Skeletal muscle cell (primary cell): ENCODE measurements at regions not wholly inside any gene's neighbourhood (a gene's known extent, or its start where the extent isn't known, plus 50 kb on each side); places are given as distances from the start of the nearest gene placed in this dataset.
"Not testable (repeated sequence)": the region's sequence is repeated elsewhere in the genome, so short reads cannot be mapped to it uniquely, and the experiment has no call there.

Source experiments
- DNase-seq: peaks from one replicate; pipeline ENCODE4 v3.0.0-alpha.2; 2010; ENCODE audit warnings: low read depth
- H3K4me3 ChIP-seq: 2 replicates; pipeline ENCODE4 v1.5.1; 2011; ENCODE audit warnings: low read depth, mild to moderate bottlenecking, control low read depth, low read length, moderate library complexity

DNA sequence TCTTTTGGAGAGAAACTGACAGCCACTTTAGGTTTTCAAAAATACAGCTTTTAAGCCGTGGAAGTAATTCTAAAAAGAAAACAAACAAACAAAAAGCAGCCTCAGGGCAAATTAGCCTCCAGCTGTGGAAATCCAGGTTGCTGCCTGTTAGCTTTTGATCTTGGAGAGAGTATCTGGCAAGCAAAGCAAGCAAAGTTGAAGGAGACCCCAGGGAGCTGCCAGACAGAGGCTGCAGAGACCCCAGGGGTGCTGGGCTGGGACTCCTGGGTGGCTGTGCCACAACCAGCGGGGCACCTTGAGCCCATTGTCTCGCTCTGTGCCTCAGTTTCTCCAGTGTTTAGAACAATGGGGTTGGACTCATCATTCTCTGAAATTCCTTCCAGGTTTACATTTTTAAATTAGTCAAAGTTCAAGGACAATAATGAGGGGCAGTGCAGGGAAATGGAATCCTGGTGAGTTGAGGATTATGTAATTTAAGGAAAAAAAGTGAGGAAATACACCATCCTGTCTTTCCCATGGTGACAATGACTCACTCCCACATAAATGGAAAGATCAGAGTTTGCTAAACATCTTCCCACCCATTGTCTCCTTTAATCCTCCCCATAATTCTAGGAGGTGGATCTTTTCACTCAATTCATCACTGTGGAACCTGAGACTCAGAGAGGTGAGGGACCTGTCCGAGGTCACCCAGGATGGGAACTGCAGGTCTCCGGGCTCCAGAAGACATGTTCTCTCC is 480.5 kb downstream of the MATN1 start:
- DNase-seq: no peak
- H3K4me3 ChIP-seq: no peak overlapping the region

DNA sequence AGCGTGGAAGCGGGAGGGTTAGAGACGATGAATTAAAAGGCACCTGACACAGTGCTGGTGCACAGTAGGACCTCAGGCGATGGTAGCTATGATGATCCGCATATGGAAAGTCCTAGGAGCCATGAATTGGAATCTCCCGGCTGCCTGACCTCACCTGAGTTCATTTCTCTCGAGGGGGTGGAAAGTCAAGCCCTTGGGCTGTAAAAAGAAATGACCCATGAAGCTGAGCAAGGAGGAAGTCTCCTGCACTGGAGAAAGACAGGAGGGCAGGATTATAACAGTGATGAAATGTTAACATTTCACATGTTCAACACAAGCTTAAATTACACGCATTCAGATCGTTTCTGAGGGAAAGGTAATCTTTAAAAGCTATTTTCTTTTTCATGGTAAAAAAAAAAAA is 481.2 kb downstream of the MATN1 start:
- H3K4me3 ChIP-seq: no peak overlapping the region
- no peak for DNase-seq

DNA sequence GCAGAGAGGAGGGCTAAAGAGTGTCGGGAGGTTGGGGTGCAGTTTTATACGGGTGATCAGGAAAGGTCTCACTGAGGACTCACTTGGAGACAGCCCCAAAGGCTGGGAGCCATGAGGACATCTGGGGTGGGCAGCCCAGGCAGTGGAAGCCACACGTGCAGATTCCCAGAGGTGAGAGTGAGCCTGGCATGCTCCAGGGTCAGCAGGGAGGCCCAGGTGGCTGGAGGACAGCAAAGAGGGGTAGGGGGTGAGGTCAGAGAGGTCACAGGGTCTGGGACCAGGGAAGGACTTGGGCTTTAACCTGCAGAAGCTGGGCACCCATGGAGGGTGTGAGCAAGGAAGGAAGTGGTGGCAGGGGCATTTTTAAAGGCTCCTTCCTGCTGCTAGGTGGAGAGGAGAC is 481.7 kb downstream of the MATN1 start:
- DNase-seq: no peak
- H3K4me3 ChIP-seq: no peak overlapping the region

DNA sequence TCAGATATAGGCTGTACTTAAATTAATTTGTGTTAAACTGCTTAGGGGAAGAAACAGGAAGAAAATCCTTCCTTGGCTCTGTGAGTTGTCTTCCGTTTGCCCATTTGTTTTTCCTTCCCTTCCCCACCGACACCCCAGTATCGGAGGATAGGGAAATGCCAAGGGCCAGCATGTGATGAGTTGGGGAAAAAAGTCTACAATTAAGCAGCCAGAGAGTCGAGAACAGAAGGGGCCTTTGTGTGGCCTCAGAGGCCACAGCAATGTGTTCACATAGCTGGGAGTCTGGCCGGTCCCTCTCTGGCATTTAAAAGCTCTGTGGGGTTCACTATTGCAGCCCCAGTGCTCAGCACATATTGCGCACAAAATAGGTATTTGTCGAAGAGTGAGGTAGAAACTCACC is 489.3 kb downstream of the MATN1 start:
- no peak overlapping the region for H3K4me3 ChIP-seq
- no peak for DNase-seq

DNA sequence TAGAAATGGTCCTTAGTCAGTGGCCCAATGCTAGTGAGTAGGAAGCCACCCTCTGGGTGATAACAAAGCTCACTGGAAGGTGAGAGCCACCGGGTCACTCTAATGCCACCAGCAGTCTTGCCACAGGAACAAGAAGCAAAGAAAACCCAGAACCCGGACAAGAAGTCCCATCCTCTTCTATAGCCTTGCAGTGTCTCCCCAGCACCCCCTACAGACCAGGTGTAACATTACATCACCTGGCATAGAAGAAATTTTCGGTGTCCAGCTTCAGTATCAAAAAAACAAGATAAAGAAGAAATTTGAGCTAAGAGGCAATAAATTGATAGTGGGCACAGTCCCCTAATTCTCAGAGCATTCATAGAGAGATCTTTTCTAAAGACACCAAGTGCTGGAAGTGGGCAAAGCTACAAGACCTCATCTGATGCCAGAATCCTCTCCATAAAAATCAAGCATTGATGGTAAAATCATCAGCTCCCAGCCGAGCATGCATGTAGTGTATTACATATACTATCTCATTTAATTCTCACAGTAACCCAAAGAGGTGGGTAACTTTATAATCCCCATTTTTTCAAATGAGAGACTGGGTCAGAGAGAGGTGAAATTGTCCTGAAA is 491.0 kb downstream of the MATN1 start:
- DNase-seq: no peak
- no peak overlapping the region for H3K4me3 ChIP-seq

DNA sequence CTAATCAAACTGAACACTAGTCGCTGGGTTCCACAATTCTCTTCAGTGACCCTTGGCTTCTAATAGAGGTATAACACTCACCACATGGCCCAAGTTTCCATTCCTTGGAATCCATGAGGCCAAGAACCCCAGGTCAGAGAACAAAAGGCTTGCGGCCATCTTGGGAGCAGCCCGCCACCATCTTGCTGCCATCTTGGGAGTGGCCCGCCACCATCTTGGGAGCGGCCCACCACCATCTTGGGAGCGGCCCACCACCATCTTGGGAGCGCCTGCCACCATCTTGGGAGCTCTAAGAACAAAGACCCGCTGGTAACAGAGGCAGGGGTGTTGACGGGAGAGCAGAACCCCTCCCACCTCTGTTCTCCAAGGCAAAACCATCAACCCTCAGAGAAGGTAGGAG is 493.4 kb downstream of the MATN1 start:
- H3K4me3 ChIP-seq: no peak overlapping the region
- DNase-seq: no peak

DNA sequence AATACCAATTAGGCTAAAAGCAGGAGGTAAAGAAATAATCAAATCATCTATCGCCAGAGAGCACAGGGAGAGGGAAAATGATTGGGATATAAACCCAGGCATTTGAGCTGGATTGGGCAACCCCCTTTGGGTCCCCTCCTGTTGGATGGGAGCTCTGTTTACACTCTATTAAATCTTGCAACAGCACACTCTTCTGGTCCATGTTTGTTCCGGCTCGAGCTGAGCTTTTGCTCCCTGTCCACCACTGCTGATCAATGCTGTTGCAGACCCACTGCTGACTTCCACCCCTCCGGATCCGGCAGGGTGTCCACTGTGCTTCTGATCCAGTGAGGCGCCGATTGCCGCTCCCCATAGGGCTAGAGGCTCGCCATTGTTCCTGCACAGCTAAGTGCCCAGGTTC is 493.8 kb downstream of the MATN1 start:
- no peak for DNase-seq
- no peak overlapping the region for H3K4me3 ChIP-seq

DNA sequence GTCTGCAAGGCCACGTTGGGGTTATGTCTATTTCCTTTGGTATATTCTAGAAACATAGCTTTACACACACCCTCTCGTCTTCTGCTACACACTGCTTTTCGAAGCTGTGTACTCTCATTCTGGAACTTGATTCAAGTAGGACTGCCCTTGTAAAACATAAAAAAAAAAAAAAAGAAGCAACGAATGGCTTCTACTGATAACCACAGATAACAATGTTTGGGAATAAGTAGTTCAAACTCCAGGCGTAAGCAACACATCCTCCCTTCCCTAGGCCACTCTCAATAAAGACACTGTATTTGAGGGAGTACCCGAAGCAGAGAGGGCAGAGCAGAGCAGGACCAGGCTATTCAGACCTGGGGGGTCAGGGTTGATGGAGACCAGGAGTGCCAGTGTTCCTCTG is 496.7 kb downstream of the MATN1 start:
- no peak overlapping the region for H3K4me3 ChIP-seq
- DNase-seq: no peak

DNA sequence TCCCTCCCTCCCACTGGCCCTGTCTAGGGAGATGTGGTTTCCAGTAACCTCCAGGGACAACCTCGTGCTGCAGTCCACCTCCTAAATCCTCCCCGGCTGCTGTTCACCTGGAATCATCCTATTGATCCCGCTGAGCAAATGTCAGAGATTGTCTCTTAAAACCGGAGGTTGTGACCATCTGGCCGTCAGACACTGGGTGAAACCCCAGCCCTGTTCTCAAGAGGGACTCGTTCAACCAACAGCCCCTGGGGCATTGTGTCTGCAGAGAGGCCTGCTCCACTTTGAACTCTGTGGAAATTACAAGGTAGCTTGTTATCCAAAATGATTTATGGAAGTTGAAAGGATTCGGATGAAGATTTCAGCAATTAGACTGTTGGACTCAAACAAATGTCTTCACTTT is 498.0 kb downstream of the MATN1 start:
- H3K4me3 ChIP-seq: no peak overlapping the region
- DNase-seq: no peak

DNA sequence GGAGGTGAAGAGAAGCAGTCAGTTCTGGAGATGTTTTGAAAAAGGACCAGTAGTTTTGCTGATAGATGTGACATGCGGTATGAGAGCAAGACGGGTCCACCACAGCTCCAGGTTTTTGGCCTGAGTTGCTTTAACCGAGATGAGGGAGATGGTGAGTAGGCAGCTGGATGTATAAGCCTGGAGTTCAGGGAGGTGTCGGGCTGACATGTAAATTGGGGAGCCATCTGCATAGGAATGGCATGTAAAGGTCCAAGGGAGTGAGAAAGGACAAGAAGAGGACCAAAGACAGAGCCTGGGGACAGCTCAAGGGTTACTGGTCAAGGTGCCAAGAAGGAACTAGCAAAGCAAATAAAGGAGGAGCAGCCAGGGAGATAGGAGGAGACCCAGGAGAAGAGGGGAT is 503.7 kb downstream of the MATN1 start:
- DNase-seq: no peak
- no peak overlapping the region for H3K4me3 ChIP-seq

DNA sequence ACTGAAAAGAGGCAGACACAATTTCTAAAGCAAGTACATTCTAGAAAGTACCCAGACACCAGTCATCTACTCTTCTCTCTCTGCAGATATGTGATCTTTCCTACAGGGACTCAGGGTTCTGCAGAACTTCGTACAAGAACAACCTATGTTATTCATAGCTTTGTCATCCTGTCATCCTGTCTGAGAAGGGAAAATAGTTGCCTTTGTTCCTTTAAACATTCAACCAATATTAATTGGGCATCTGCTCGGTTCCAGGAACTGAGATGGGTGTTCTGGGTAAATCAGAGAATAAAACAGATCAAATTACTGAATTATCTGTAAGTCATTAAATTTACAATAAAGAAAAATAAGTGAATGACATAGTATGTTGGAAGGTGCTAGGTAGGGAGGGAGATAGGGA is 504.9 kb downstream of the MATN1 start:
- no peak for DNase-seq
- no peak overlapping the region for H3K4me3 ChIP-seq

DNA sequence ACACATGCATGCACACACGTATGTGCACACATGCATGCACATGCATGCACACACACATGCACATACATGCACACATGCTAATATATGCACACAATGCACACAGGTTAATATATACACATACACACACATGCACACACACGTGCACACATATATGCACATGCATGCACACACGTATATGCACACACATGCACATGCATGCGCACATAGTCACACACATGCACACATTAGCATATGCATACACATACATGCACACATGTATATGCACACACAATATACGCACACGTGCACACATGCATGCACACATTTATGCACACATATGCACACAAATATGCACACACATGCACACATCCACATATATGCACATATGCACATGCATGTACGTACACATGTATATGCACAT is 506.8 kb downstream of the MATN1 start:
- H3K4me3 ChIP-seq: no peak overlapping the region
- DNase-seq: no peak

DNA sequence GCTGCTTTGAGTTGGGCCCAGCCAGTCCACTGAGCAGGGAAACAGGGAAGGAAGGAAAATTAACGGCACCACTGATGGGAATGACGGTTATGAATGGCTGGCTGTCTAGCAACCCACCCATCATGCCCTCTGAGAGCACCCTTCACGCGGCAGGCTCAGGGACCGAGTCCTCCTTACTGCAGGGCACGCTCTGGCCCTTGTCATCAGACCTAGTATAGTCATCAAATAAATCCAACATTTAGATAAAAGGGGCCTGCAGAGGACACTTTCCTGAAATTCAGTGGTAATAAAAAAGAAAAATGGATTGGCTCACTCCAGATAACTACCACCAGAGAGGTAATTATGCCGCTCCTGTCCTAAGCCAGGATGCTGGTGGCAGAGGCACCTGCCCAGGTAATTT is 509.4 kb downstream of the MATN1 start:
- H3K4me3 ChIP-seq: no peak overlapping the region

DNA sequence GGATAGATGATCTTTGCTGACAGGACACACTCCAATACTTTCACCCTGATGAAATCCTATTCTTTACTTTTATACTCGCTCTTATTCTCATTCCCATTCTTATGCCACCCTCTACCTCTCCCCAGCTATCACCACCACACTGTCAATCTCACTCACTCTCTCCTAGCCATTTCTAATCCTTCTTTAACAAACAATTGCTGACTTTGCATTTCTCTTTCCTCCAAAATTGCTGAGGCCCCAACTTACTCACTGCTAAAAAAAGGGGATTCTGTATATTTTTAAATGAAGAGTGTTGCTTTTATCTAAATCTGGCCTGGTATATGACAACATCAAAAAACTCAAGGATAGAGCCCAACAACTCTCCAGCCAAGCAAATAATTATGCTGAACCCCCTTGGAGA is 515.4 kb downstream of the MATN1 start:
- H3K4me3 ChIP-seq, DNase-seq: not testable (repeated sequence)

More for the DNA sequence above, 509.4 kb downstream of the MATN1 start:
- no peak for DNase-seq

DNA sequence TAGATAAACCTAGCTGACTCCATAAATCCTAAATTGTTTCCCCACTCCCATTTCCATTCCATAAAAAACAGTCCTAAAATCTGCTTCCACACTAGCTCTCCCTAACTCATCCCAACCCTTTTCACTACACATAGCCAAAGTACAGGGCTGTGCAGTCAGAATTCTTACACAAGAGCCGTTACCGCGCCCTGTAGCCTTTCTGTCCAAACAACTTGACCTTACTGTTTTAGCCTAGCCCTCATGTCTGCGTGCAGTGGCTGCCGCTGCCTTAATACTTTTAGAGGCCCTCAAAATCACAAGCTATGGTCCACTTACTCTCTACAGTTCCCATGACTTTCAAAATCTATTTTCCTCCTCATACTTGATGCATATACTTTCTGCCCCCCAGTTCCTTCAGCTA is 516.8 kb downstream of the MATN1 start:
- not testable (repeated sequence) for H3K4me3 ChIP-seq, DNase-seq

DNA sequence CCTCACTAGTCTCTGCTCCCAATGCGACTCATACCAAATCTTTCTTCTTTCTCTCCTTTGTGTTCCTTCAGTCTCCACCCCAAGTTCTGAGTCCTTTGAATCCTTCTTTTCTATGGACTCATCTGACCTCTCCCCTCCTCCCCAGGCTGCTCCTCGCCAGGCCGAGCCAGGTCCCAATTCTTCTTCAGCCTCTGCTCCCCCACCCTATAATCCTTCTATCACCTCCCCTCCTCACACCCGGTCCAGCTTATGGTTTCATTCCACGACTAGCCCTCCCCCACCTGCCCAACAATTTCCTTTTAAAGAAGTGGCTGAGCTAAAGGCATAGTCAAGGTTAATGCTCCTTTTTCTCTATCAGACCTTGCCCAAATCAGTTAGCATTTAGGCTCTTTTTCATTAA is 518.5 kb downstream of the MATN1 start:
- DNase-seq: not testable (repeated sequence)

DNA sequence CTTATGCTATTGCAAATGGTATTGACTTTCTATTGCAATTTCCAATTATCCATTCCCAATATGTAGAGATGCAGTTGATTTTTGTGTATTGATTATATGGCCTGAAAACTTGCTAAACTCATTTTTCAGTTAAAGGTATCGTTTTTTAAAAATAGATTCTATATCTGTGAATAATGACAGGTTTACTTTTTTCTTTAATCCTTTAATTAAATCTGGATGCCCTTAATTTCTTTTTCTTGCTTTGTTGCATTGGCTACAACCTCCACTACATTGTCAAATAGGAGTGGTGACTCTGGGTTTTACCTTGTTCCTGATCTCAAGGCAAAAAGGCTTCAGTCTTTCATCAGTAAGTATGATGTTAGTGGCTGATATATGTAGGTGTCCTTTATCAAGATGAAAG is 522.4 kb downstream of the MATN1 start:
- no peak overlapping the region for H3K4me3 ChIP-seq

More for the DNA sequence above, 518.5 kb downstream of the MATN1 start:
- H3K4me3 ChIP-seq: not testable (repeated sequence)

DNA sequence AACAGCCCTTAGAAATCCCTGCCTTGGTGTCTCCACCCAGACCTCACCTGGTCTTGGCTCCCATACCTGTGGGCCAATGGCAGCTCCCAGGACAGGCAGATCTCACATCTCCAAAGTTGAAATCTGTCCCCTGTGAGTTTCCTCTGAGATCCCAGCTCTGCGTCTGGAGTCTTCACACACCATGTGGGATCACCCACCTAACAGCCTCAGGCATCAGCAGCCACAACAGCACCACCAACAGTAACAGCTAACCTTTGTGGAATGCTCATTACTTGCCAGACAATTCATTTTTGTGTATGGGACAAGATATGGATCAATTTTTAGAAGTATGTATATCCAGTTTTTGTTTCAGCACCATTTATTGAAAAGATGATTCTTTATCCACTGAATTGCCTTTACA is 523.2 kb downstream of the MATN1 start:
- no peak for DNase-seq
- no peak overlapping the region for H3K4me3 ChIP-seq

More for the DNA sequence above, 522.4 kb downstream of the MATN1 start:
- DNase-seq: no peak

DNA sequence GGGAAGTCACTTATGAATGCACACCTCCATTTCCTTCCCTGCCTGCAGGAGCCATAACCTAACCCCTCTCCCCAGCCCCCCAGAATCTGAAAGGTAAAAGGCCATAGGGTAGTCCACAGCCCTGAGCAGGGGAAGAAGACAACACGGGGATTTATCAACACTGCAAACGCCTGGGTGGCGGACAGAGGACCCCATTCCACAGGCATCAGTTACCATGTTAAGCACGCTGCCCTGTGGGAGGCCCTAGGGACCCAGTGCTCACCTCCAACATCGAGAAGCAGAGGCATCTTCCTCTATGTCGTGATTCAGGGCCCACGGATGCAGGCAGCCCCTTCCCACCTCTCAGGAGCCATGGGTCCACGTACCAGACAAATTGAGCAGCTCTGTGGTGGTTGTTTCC is 523.8 kb downstream of the MATN1 start:
- H3K4me3 ChIP-seq: no peak overlapping the region
- DNase-seq: no peak

DNA sequence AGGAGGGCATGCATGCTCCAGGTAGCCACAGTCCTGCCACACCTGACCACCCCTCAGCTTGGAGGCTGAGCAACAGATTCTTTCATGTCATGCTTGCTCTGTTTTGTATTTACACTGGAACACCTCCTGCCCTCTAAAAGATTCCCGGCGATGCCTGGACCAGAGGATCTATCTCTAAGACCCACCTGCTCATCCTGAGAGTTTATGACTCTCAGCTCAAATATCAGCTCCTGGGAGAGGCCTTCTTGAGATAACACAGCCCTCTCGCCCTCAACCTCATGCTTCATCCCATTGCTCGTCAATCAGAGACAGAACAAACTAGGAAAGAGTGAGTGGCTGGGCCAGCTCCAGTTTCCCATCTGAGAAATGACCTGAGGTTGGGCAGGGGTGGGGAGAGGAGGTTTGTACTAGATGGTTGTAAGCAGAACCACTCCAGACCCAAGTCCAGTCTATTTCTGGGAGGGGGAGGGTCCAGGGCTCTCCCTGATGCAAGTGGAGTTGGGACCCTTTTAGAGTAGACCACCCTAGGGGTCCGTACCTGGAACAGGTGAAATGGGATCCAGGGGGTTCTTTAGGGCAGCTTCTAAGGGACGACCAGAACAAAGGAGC is 524.5 kb downstream of the MATN1 start:
- no peak for DNase-seq
- no peak overlapping the region for H3K4me3 ChIP-seq

DNA sequence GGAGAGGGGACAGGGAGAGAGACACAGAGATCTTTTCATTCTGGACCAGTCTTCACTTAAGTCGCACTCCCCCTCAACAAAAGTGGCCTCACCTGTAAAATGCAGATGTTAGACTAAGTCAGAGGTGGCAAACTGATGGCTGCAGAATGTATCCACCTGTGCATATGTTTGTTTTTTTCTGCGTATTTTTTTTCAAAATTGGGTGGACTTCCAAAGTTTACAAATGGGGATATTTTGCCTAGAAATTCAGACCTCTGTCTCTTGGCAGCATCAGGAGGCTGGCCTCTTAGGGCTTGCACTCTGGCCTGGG is 525.0 kb downstream of the MATN1 start:
- DNase-seq: no peak
- H3K4me3 ChIP-seq: no peak overlapping the region
